ENCODE measurements at regions not wholly inside any gene's neighbourhood (a gene's known extent, or its start where the extent isn't known, plus 50 kb on each side); places are given as distances from the start of the nearest gene placed in this dataset.

GRCh38 chr13:105165449-105166125 is 1369.9 kb downstream of the EFNB2 start:
- no peak for DNase-seq

GRCh38 chr13:105159841-105160240 is 1375.6 kb downstream of the EFNB2 start:
- no peak for DNase-seq

GRCh38 chr13:105153611-105154010 is 1381.9 kb downstream of the EFNB2 start:
- DNase-seq = peak; percentile 64

GRCh38 chr13:105151639-105152038 is 1383.8 kb downstream of the EFNB2 start:
- no peak for DNase-seq

- peak; percentile 28 for DNase-seq
These were observed 1388.0 kb downstream of the EFNB2 start for GRCh38 chr13:105147461-105147860.

GRCh38 chr13:105144936-105145335 is 1390.5 kb downstream of the EFNB2 start:
- no peak for DNase-seq

- no peak for DNase-seq
These were observed 1391.4 kb downstream of the EFNB2 start for GRCh38 chr13:105144020-105144419.

GRCh38 chr13:105142556-105142955 is 1392.9 kb downstream of the EFNB2 start:
- no peak for DNase-seq

- peak; percentile 17 for DNase-seq
These were observed 1395.8 kb downstream of the EFNB2 start for GRCh38 chr13:105139380-105140285.

- no peak for DNase-seq
These were observed 1396.4 kb downstream of the EFNB2 start for GRCh38 chr13:105139048-105139379.

GRCh38 chr13:105135852-105136615 is 1399.4 kb downstream of the EFNB2 start:
- DNase-seq = no peak

- no peak for DNase-seq
These were observed 1407.7 kb downstream of the EFNB2 start for GRCh38 chr13:105127732-105128131.

- no peak for DNase-seq
These were observed 1414.2 kb downstream of the EFNB2 start for GRCh38 chr13:105121221-105121620.

- no peak for DNase-seq
These were observed 1417.0 kb downstream of the EFNB2 start for GRCh38 chr13:105118426-105118985.

GRCh38 chr13:105116966-105117365 is 1418.5 kb downstream of the EFNB2 start:
- no peak for DNase-seq

GRCh38 chr13:105112561-105112960 is 1422.9 kb downstream of the EFNB2 start:
- DNase-seq = no peak

- no peak for DNase-seq
These were observed 1427.7 kb downstream of the EFNB2 start for GRCh38 chr13:105107781-105108180.

GRCh38 chr13:105105471-105105870 is 1430.0 kb downstream of the EFNB2 start:
- no peak for DNase-seq

- DNase-seq = no peak
These were observed 1437.9 kb downstream of the EFNB2 start for GRCh38 chr13:105097521-105097920.

GRCh38 chr13:105089858-105090643 is 1445.4 kb downstream of the EFNB2 start:
- peak; percentile 50 for DNase-seq

- DNase-seq = no peak
These were observed 1447.5 kb downstream of the EFNB2 start for GRCh38 chr13:105087945-105088344.

- DNase-seq = no peak
These were observed 1450.5 kb downstream of the EFNB2 start for GRCh38 chr13:105084931-105085330.
